ENCODE measurements at regions not wholly inside any gene's neighbourhood (a gene's known extent, or its start where the extent isn't known, plus 50 kb on each side); places are given as distances from the start of the nearest gene placed in this dataset.

DNA sequence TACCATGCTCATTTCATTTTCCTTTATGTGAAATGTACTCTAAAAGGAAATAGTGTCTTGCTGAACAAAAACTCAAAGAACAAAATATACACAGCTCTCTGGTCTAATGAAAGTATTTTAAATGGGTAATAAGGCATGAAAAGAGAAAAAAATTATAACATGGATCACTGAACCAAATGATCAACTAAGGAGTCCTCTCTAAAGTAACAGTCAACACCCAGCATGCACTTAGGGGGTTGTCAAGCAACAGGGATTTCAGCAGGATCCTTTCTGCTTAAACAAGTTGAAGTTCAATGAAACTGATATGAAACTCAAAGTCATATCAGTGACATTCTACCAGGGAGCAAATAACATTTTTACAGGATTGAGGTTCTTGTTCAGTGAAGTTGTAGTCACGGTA is 398.8 kb downstream of the SEC23A start:
- TF ChIP-seq ZNF423 (tag by site-specific recombination; IDR thresholded peaks at IDR 0.05) (no peak), ZFP41 (tag by site-specific recombination; IDR thresholded peaks at IDR 0.05; ENCODE audit: borderline replicate concordance) (no peak)
- TF ChIP-seq, protein P1, sequence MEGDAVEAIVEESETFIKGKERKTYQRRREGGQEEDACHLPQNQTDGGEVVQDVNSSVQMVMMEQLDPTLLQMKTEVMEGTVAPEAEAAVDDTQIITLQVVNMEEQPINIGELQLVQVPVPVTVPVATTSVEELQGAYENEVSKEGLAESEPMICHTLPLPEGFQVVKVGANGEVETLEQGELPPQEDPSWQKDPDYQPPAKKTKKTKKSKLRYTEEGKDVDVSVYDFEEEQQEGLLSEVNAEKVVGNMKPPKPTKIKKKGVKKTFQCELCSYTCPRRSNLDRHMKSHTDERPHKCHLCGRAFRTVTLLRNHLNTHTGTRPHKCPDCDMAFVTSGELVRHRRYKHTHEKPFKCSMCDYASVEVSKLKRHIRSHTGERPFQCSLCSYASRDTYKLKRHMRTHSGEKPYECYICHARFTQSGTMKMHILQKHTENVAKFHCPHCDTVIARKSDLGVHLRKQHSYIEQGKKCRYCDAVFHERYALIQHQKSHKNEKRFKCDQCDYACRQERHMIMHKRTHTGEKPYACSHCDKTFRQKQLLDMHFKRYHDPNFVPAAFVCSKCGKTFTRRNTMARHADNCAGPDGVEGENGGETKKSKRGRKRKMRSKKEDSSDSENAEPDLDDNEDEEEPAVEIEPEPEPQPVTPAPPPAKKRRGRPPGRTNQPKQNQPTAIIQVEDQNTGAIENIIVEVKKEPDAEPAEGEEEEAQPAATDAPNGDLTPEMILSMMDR (tag by site-specific recombination; IDR thresholded peaks at IDR 0.05): no peak
- TF ChIP-seq, protein P2, sequence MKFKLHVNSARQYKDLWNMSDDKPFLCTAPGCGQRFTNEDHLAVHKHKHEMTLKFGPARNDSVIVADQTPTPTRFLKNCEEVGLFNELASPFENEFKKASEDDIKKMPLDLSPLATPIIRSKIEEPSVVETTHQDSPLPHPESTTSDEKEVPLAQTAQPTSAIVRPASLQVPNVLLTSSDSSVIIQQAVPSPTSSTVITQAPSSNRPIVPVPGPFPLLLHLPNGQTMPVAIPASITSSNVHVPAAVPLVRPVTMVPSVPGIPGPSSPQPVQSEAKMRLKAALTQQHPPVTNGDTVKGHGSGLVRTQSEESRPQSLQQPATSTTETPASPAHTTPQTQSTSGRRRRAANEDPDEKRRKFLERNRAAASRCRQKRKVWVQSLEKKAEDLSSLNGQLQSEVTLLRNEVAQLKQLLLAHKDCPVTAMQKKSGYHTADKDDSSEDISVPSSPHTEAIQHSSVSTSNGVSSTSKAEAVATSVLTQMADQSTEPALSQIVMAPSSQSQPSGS (tag by site-specific recombination; IDR thresholded peaks at IDR 0.05; ENCODE audit: low read depth): no peak

Data from HEK293 (cell line).